NCI-H2227 (cell line): ENCODE measurements at regions not wholly inside any gene's neighbourhood (a gene's known extent, or its start where the extent isn't known, plus 50 kb on each side); places are given as distances from the start of the nearest gene placed in this dataset.
"Not testable (repeated sequence)": the region's sequence is repeated elsewhere in the genome, so short reads cannot be mapped to it uniquely, and the experiment has no call there.

ENCODE experiments used
- DNase-seq: peaks from one replicate; lab custom pipeline; 2025; ENCODE audit not compliant: unreplicated experiment; lab: John Stamatoyannopoulos, UW

DNA sequence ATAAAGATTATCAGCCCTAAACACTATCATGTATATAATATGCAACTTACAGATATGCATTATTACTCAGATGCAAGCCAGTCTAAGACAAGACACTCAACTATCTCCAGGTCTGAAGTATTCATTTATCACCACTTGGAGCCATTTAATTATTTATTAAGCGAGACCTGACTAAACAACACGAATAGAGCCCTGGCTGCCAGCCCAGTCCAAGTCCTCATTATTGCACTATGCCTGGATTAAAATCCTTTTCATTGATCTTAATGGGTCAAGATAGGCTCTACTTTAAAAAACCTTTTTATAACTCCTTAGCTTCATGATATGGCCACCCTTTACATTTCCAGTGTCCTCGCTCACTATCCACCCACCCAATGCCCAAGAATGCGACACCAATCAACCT is 183.1 kb upstream of the MARCKS start:
- no peak for DNase-seq

DNA sequence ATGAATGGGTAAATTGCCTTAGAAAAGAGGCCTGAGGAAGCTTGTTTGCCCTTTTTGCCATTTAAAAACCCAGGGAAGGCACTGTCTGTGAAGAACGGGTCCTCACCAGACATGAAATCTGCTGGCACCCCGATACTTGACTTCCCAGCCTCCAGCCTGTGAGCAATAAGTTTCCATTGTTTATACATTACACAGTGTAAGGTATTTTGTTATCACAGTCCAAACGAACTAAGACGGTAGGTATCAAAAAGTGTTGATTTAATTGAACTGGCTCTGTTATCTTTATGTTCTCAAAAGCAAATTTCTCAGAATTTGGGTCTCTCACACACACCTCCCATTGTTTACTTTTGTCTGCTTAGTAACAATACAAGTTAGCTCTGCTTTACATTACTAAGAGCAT is 181.1 kb upstream of the MARCKS start:
- DNase-seq = no peak

DNA sequence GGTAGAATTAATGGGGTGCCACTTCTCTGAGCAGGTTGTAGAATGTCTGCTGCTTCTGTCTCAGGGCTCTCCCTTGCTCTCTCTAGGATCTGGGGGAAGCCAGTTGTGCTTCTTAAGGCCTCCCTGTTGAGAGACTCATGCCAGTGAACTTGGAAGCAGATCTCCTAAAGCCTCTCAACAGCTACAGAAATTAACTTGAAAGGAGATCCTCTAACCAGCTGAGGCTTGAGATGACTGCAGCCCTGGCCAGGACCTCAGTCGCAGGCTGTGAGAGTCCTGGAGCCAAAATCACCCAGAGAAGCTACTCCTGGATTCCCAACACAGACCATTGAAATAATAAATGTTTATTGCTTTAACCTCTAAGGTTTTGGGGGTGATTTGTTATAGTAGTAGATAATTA is 180.2 kb upstream of the MARCKS start:
- DNase-seq = no peak

GRCh38 chr6:113679051-113679450 is 178.1 kb upstream of the MARCKS start:
- DNase-seq = no peak

DNA sequence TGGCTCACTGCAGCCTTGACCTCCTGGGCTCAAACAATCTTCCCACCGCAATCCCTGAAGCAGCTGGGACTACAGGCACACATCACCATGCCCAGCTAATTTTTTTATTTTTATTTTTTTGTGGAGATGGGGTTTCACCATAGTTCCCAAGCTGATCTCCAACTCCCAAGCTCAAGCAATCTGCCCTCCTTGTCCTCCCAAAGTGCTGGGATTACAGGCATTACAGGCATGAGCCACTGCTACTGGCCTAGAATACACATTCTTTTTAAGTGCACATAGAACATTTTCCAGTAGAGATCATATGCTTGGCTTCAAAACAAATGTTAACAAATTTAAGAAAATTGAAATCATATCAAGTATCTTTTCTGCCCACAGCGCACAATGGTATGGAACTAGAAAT is 176.8 kb upstream of the MARCKS start:
- DNase-seq = no peak

- no peak for DNase-seq
Observed at GRCh38 chr6:113683968-113684367, 173.2 kb upstream of the MARCKS start.

DNA sequence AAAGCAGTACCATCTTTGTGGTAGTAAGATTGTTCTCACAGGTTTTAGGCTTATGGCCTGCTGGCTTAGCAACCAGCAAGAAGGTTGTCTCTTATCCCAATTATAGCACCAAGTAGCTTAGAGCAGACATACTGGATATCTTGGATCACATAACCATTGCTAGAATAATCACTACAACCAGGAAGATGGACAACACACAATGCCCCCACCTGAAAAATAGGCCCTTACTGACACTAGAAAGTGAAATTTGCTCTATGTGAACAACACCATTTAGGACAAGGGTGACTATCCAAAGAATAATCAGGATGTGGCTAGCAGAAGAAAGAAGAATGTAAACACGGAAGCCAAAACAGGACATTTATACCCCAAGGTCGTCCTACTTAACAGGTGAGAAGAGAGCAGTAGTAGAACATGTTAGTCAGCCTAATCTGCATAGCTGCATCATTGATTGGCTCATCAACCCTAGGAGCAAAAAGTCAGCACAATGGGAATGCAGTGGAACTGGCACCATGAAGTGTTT is 172.7 kb upstream of the MARCKS start:
- DNase-seq = no peak

DNA sequence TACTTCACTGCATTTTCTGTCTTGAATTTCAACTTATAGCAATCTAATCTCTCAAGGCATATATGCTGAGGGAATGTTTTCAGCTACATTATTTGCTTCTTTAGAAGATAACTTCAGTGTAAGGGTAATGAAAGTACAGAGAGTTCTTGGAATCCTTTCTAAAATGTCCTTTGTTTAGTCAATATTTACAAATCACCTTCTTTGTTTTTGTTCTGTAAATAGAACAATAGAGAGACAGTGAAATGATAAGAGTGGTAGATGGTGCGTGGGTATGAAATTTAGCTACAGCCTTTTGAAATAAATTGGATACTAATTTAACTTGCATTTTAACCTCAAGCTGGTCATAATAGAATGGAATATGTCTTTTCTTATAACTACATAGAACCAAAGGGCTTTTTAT is 171.1 kb upstream of the MARCKS start:
- no peak for DNase-seq

GRCh38 chr6:113689620-113690019 is 167.5 kb upstream of the MARCKS start:
- DNase-seq = not testable (repeated sequence)

- DNase-seq = no peak
Observed at GRCh38 chr6:113690281-113691259, 166.6 kb upstream of the MARCKS start.

GRCh38 chr6:113691260-113691656 is 165.9 kb upstream of the MARCKS start:
- no peak for DNase-seq

DNA sequence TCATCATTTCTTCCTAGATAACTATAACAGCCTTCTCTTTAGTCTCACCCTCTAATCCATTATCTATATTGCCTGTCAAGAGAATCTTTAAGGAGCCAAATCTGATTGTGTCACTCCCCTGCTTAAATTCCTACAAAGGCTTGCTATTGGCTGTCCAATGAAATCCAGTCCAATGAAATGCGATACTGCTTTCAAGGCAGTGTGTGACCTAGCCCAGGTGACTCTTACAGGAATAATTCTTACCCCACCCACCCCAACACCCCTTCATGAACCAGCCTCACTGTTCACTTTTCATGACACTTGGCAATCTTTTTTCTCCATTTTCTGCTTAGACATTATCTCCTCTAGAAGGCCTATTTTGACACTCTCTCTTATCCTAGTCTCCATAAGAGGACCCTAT is 163.3 kb upstream of the MARCKS start:
- no peak for DNase-seq

DNA sequence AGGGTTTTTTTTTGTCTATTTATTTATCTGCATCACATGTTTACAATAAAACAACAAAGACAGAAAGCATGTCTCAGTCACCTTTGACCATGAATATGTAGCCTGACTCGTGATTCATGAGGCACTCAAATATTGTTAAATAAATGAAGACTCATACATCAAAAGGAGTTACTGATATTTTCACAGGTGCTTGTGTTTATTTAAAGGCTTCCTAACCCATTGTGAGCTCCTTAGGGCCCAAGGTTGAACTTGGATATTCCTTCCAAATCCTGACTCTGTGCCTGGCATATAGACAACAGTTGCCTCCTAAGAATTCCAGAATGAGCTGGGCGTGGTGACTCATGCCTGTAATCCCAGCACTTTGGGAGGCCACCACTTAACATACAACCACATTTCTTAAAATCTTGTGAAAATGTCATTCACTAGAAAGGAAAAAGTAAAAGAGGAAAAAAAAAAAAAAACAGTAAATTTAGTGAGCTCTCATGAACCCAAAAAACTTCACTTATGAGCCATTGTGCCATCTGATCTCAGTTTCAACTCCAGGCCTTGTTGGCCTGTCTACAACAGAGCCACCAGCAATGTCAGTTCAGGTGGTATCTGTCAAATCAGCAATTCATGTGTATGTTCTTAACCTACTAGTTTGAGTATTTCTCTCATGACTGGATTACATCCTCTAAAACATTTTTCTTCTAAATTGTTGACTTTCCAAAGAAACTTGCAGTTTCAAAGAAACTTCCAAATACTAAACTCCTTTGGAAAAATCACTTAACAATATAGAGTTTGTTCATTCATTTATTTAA is 162.7 kb upstream of the MARCKS start:
- no peak for DNase-seq

DNA sequence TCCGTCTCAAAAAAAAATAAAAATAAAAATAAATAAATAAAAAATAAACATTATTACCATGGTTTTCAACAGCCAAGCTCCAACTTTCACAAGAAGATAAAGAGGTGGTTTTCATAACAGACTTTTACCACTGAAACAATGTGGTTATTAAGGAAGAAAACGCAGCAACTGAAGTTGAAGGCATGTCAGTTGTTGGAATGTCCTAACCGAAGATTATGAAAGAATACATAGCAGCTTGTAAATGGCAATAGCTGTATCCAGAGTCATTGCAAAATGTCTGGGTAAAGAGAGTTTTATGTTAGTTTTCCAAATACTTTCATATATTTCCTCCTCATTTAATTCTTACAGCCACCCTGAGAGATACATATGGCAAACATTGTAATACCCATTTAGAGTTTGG is 161.6 kb upstream of the MARCKS start:
- DNase-seq = no peak

DNA sequence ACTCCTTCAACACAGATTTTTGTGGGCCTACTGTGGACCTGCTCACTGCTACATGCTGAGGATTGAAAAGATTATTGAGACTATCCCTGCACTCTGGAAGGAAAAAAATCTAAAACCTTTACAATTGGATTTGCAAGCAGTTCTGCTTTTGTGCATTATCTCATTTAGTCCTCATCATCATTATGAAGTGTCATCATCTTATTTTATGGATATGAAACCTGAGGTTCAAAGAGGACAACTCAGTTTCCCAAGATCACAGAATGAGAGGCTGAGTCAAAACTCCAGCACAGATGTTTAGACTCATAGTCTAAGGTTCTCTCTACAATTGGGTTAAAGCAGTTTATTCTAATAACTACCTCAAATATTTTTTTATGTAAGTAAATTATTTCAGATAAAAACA is 160.2 kb upstream of the MARCKS start:
- DNase-seq = no peak

DNA sequence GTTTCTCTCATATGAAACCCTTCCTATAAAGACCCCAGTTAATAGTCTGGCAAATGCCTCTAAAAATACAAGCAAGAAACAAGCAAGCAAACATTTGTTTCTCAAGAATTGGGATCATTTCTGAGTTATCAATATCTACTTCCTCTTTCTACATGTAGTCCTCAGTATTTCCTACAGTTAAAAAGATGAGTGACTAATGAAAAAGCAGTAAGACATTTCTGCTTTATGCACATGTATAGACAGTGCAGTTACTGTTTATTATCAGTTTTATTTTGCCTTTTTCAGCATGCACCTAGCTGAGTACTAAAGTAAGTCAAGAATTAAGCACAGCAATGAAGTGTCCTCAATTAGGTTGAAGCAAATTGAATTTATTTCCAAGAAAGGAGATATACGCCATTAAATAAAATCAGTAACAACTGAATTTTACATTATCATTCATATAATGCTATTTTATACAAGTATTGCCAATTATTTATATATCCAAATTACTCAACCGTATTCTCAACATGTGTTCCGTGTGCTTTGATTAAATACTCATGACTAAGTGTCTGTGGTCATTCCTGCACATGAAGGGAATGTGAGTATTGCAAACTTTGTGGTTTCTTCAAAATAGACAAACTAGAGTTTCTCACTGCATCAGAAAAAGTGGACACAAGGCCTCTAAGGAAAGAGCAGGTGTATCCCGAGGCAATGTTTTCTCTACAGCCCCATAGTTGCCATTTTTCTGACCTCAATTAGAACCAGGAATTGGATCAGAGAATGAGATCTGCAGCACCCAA is 159.3 kb upstream of the MARCKS start:
- no peak for DNase-seq

- DNase-seq = no peak
Observed at GRCh38 chr6:113699239-113699638, 157.9 kb upstream of the MARCKS start.

GRCh38 chr6:113701552-113702254 is 155.4 kb upstream of the MARCKS start:
- no peak for DNase-seq

GRCh38 chr6:113707194-113707593 is 150.0 kb upstream of the MARCKS start:
- DNase-seq = no peak

- DNase-seq = no peak
Observed at GRCh38 chr6:113709936-113710509, 147.1 kb upstream of the MARCKS start.
